Nephron progenitor cell (in vitro differentiated cells): ENCODE measurements at regions not wholly inside any gene's neighbourhood (a gene's known extent, or its start where the extent isn't known, plus 50 kb on each side); places are given as distances from the start of the nearest gene placed in this dataset.

Source experiments
- DNase-seq: peaks from one replicate; pipeline ENCODE4 v3.0.0; 2021
- H3K27ac Mint-ChIP-seq: 2 replicates; pipeline ENCODE4 v1.8.0; 2021; ENCODE audit warnings: mild to moderate bottlenecking, moderate library complexity, mixed read lengths
- H3K27me3 Mint-ChIP-seq: 2 replicates; pipeline ENCODE4 v1.8.0; 2021; ENCODE audit warnings: mild to moderate bottlenecking, low read depth, mixed read lengths; ENCODE audit not compliant: poor library complexity
- H3K36me3 Mint-ChIP-seq: 2 replicates; pipeline ENCODE4 v1.8.0; 2021; ENCODE audit warnings: low read depth, mixed read lengths
- H3K4me1 Mint-ChIP-seq: 2 replicates; pipeline ENCODE4 v1.8.0; 2021; ENCODE audit warnings: mixed read lengths
- H3K4me3 Mint-ChIP-seq: 2 replicates; pipeline ENCODE4 v1.8.0; 2021; ENCODE audit warnings: mild to moderate bottlenecking, moderate library complexity, mixed read lengths
- H3K9me3 Mint-ChIP-seq: 2 replicates; pipeline ENCODE4 v1.8.0; 2021; ENCODE audit warnings: mild to moderate bottlenecking, moderate library complexity, mixed read lengths
- TF ChIP-seq, protein P1 (sequence below): fragments of 200-600 bp; sonication (generic); IDR thresholded peaks from 2 replicates; pipeline ENCODE4 v1.5.0; 2021; ENCODE audit warnings: antibody characterized with exemption

DNA sequence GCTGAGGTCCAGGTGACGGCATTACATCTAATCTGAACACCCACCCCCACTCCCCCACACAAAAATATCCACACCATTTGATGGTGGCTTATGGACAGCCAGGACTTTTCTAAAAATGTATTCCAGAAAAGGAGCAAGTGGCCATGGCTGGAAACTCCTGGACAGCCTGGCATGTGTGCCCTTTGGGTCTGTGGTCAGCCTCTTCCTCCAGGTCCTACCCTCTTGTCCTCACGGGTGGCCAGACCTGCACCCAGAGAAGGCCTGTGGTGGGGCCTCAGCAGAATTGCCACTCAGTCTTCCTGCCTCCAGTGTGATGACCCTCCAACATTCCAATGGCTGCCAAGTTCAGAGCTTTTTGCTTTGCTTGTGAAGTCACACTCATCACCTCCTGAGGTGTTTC is 600.6 kb downstream of the AJAP1 start:
- no peak for DNase-seq

DNA sequence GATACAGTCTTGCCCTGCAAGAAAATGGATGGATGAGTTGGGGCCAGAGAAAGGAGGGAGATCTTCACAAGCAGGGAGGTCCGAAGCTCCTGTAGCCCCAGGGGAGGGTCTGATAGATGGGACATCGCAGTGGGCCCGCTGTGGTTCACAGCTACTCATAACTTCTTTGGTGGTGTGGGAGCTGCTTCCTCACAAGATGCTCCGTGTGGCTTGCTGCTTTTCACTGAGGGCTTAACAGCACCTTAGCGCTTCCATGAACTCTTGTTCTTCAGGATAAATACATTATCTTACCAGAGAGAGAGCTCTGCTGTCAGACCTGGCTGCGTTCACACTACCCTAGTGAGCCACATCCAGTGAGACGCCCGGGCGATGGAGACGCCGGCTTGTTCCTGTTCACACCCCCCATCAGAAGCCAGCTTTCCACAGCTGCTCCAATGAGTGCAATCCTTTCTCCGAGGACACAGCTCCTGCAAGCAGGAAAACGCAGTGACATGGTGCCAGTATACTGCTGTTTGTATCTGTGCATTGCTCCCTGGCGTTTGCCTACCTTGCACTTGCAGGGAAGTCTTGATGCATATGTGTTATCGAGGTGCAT is 599.8 kb downstream of the AJAP1 start:
- no peaks in the 10 kb centered on the region for H3K36me3 Mint-ChIP-seq
- H3K9me3 Mint-ChIP-seq: peaks cover 26% of the 10 kb centered on the region
- no peak overlapping the region for H3K4me3 Mint-ChIP-seq
- no peak overlapping the region for H3K27ac Mint-ChIP-seq
- peaks cover 8% of the 10 kb centered on the region for H3K27me3 Mint-ChIP-seq
- TF ChIP-seq, protein P1, sequence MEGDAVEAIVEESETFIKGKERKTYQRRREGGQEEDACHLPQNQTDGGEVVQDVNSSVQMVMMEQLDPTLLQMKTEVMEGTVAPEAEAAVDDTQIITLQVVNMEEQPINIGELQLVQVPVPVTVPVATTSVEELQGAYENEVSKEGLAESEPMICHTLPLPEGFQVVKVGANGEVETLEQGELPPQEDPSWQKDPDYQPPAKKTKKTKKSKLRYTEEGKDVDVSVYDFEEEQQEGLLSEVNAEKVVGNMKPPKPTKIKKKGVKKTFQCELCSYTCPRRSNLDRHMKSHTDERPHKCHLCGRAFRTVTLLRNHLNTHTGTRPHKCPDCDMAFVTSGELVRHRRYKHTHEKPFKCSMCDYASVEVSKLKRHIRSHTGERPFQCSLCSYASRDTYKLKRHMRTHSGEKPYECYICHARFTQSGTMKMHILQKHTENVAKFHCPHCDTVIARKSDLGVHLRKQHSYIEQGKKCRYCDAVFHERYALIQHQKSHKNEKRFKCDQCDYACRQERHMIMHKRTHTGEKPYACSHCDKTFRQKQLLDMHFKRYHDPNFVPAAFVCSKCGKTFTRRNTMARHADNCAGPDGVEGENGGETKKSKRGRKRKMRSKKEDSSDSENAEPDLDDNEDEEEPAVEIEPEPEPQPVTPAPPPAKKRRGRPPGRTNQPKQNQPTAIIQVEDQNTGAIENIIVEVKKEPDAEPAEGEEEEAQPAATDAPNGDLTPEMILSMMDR: no peak
- no peak for DNase-seq
- no peaks in the 10 kb centered on the region for H3K4me1 Mint-ChIP-seq

More for the DNA sequence above, 600.6 kb downstream of the AJAP1 start:
- Mint-ChIP-seq H3K4me3 (no peak overlapping the region), H3K27ac (no peak overlapping the region), H3K27me3 (peaks cover 8% of the 10 kb centered on the region), H3K4me1 (no peaks in the 10 kb centered on the region), H3K9me3 (peaks cover 34% of the 10 kb centered on the region), H3K36me3 (no peaks in the 10 kb centered on the region)
- TF ChIP-seq, protein P1: no peak

DNA sequence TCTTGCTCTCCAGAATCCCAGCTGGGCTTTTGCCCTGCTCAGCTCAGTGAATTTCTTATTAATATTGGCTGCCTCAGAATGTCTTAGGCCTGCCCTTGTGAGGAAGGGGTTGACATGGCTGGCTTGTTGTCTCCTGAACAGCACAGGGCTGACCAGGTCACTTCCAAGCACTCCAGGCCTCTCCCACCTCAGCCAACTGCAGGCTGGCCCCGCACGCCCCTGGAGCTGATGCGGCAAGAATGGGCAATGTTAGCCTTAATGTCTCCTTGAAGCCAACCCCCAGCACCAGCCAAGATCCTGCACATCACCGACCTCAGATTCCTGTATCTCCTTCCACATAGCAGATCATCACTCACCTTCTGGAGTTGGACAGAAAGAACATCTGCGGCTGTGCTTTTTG is 598.6 kb downstream of the AJAP1 start:
- H3K27me3 Mint-ChIP-seq: peaks cover 12% of the 10 kb centered on the region
- no peaks in the 10 kb centered on the region for H3K4me1 Mint-ChIP-seq
- H3K36me3 Mint-ChIP-seq: no peaks in the 10 kb centered on the region
- TF ChIP-seq, protein P1: no peak
- no peak overlapping the region for H3K4me3 Mint-ChIP-seq
- no peak for DNase-seq
- H3K27ac Mint-ChIP-seq: no peak overlapping the region
- H3K9me3 Mint-ChIP-seq: peaks cover 14% of the 10 kb centered on the region

DNA sequence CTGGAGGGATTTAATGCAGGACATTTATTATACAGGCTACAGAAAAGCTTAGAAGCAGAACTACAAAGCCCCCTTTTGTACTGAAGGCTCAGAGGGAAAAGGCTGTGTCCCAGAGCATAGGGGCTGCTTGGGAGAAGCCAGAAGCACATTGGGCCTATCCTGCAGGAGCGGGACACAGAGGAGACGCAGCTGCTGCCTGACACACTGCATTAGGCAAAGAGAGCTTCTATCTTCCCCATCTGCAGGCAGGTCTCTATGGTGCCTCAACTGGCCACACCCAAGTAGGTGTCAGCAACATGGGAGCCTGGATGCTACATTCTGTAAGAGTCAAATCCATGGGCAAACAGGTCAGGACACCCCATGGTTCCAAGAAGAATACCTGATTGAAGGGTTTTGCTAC is 595.9 kb downstream of the AJAP1 start:
- H3K4me3 Mint-ChIP-seq: no peak overlapping the region
- no peaks in the 10 kb centered on the region for H3K4me1 Mint-ChIP-seq
- TF ChIP-seq, protein P1: no peak
- peaks cover 12% of the 10 kb centered on the region for H3K9me3 Mint-ChIP-seq
- peaks cover 21% of the 10 kb centered on the region for H3K27me3 Mint-ChIP-seq
- no peak overlapping the region for H3K27ac Mint-ChIP-seq
- DNase-seq: no peak
- no peaks in the 10 kb centered on the region for H3K36me3 Mint-ChIP-seq

DNA sequence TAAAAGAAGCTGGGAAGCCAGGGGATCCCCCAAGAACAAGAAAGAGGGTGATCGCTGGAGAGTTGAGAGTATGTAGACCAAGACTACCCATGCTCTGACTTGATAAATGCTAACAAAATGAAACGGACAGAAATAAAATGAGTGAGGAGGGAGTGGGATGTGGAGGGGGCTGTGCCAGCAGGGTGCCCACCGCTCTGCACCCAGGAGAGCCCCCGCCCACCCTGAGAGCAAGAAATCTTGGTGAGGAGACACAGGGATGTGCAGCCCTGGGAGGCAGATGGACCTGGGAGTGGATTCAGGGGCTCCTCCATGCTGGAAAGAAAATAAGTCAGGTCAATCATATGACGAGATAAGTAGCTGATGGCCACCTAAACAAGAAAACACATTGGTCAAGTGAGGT is 590.9 kb downstream of the AJAP1 start:
- Mint-ChIP-seq H3K4me3 (no peak overlapping the region), H3K27me3 (peaks cover 27% of the 10 kb centered on the region), H3K9me3 (peaks cover 6% of the 10 kb centered on the region), H3K27ac (no peak overlapping the region), H3K36me3 (no peaks in the 10 kb centered on the region), H3K4me1 (no peaks in the 10 kb centered on the region)
- no peak for DNase-seq
- TF ChIP-seq, protein P1: no peak

DNA sequence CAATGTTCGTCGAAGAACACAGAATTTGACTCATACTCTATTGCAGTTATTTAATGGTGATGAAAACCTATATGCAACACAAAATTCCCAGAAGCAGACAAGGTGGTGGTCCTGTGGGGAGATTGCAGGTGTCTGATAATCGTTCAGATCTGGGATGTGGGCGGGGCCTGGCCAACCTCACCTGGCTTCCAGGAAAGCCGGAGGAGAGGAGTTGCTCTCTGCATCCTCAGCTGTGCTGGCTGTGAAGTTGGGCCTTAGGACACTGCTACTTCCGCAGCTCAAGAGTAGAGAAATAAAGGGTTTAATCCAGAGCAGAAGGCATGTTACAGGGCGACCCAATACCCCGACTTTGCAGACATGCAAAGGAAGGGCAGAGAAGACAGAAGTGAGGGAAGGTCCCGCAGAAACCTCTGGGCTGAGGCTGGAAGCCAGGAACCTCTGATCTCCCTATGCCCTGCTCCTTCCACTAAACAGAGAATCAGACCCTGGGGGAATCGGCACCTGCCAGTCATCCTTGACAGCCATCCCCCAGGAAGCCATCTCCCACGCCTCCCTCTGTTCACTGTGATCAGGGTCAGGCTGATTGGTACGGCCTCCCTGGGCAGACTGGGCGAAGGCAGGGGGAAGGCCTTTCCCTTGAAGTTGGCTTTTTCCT is 590.3 kb downstream of the AJAP1 start:
- DNase-seq: no peak
- H3K27ac Mint-ChIP-seq: no peak overlapping the region
- TF ChIP-seq, protein P1: no peak

More for the DNA sequence above, 590.3 kb downstream of the AJAP1 start:
- no peak overlapping the region for H3K4me3 Mint-ChIP-seq
- peaks cover 27% of the 10 kb centered on the region for H3K27me3 Mint-ChIP-seq
- peaks cover 6% of the 10 kb centered on the region for H3K9me3 Mint-ChIP-seq
- H3K36me3 Mint-ChIP-seq: no peaks in the 10 kb centered on the region
- H3K4me1 Mint-ChIP-seq: no peaks in the 10 kb centered on the region
